K562 (cell line): ENCODE measurements at regions not wholly inside any gene's neighbourhood (a gene's known extent, or its start where the extent isn't known, plus 50 kb on each side); places are given as distances from the start of the nearest gene placed in this dataset.

Source experiments
- ATAC-seq: fragments of 200-7000 bp; cut with Tn5 transposase; 3 replicates; pipeline ENCODE4 v1.9.1; 2020; ENCODE audit warnings: moderate library complexity
- BruUV-seq: library from RNA; stranded (reverse); fragments of 400-500 nt; replicated peaks from 2 replicates; lab custom pipeline; 2021; lab: Mats Ljungman, UMichigan
- CTCF ChIA-PET: fragments of 300-600 bp; formaldehyde crosslinking; extraction: SDS; loops from one replicate; lab custom pipeline; 2021; ENCODE audit warnings: low intra/inter-chr PET ratio; lab: Yijun Ruan, JAX
- POLR2A ChIA-PET: fragments of 300-600, 350-650 bp; sonication (Branson Sonifier 250); formaldehyde crosslinking; extraction: SDS; loops from one replicate; lab custom pipeline; 2021; ENCODE audit warnings: antibody characterized with exemption, inconsistent platforms; lab: Yijun Ruan, JAX
- DNase-seq, 4 experiments: peaks; one replicate each; pipeline versions ENCODE4 v3.0.0 to v3.0.0-alpha.2; 2011 to 2018; ENCODE audit warnings: low spot score in 3 of 4, mixed read lengths in 3 of 4; ENCODE audit errors: extremely low read depth in 1 of 4
- FAIRE-seq: peaks from 2 replicates; lab custom pipeline; 2011; peaks lifted over from hg19 to GRCh38; lab: Jason Lieb, UNC
- H2AFZ ChIP-seq: 2 replicates; pipeline ENCODE4 v1.6.0; 2011; ENCODE audit warnings: low read depth, low read length, control low read depth, inconsistent platforms
- H3K27ac ChIP-seq: fragments of 200-600 bp; 3 replicates; pipeline ENCODE4 v1.8.0; 2011; ENCODE audit warnings: low read depth, mild to moderate bottlenecking, control low read depth, inconsistent platforms, low read length, moderate library complexity, mixed read lengths; ENCODE audit errors: extremely low read depth
- H3K27me3 ChIP-seq, 2 experiments: fragments of 300-600 bp in 1 of 2; 2 replicates in 1 of 2; 3 replicates in 1 of 2; pipeline versions ENCODE4 v1.6.0 to v1.8.0; 2011; ENCODE audit warnings: inconsistent platforms in 2 of 2, low read length in 2 of 2, mild to moderate bottlenecking in 1 of 2, mixed read lengths in 1 of 2, moderate library complexity in 1 of 2; ENCODE audit not compliant: control insufficient read depth in 2 of 2, insufficient read depth in 2 of 2
- H3K36me3 ChIP-seq: fragments of 300-600 bp; 3 replicates; pipeline ENCODE4 v1.8.0; 2011; ENCODE audit warnings: mild to moderate bottlenecking, low read length, inconsistent platforms; ENCODE audit not compliant: control insufficient read depth, insufficient read depth
- H3K4me1 ChIP-seq, 2 experiments: fragments of 200-600 bp in 1 of 2; replicated peaks in 1 of 2; 2 replicates in 1 of 2; 3 replicates in 1 of 2; pipeline versions ENCODE4 v1.5.1 to v1.8.0; 2011; ENCODE audit warnings: inconsistent platforms in 2 of 2, low read length in 2 of 2, mild to moderate bottlenecking in 1 of 2, mixed read lengths in 1 of 2, moderate library complexity in 1 of 2; ENCODE audit not compliant: control insufficient read depth in 2 of 2, insufficient read depth in 2 of 2
- H3K4me2 ChIP-seq: 2 replicates; pipeline ENCODE4 v1.6.1; 2011; ENCODE audit warnings: low read length, control low read depth, inconsistent platforms, mixed read lengths; ENCODE audit not compliant: insufficient read depth
- H3K4me3 ChIP-seq: fragments of 200-600 bp; sonication (generic), shearing (Covaris generic); 2 replicates; pipeline ENCODE4 v1.5.1; 2016; ENCODE audit warnings: control low read depth, inconsistent platforms
- H3K79me2 ChIP-seq: fragments of 200-600 bp; 3 replicates; pipeline ENCODE4 v1.8.0; 2011; ENCODE audit warnings: low read length, inconsistent platforms; ENCODE audit not compliant: control insufficient read depth, insufficient read depth
- H3K9ac ChIP-seq, 2 experiments: 2 replicates each; pipeline versions ENCODE4 v1.6.0 to v1.6.1; 2011; ENCODE audit warnings: low read depth in 2 of 2, low read length in 2 of 2, control low read depth in 1 of 2, inconsistent platforms in 1 of 2, mild to moderate bottlenecking in 1 of 2, mixed read lengths in 1 of 2; ENCODE audit not compliant: insufficient read depth in 1 of 2
- H3K9me1 ChIP-seq: one replicate; pipeline ENCODE4 v1.6.0; 2011; ENCODE audit warnings: inconsistent platforms, mild to moderate bottlenecking, low read length, moderate library complexity; ENCODE audit not compliant: control insufficient read depth, insufficient read depth
- H3K9me3 ChIP-seq: replicated peaks from 2 replicates; pipeline ENCODE4 v1.5.1; 2011; ENCODE audit warnings: low read depth, low read length, inconsistent platforms; ENCODE audit not compliant: control insufficient read depth, insufficient read depth
- H4K20me1 ChIP-seq: replicated peaks from 2 replicates; pipeline ENCODE4 v1.6.1; 2011; ENCODE audit warnings: low read length, inconsistent platforms, mixed read lengths; ENCODE audit not compliant: control insufficient read depth, insufficient read depth
- ADNP ChIP-seq: fragments of 200-800 bp; sonication (Bioruptor generic); IDR thresholded peaks from 2 replicates; pipeline ENCODE4 v1.6.1; 2016; ENCODE audit warnings: missing genetic modification characterization, missing compliant biosample characterization
- BCL6 ChIP-seq: fragments of 250-450 bp; sonication (Bioruptor Pico); IDR thresholded peaks from 2 replicates; pipeline ENCODE4 v1.4.0; 2020
- CHD1 ChIP-seq: fragments of 200-600 bp; sonication (generic); IDR thresholded peaks from one replicate; pipeline ENCODE4 v1.6.1; 2012; ENCODE audit warnings: mild to moderate bottlenecking, moderate library complexity, low read length, inconsistent platforms
- ERF ChIP-seq: fragments of 450-650 bp; formaldehyde crosslinking; IDR thresholded peaks from 2 replicates; pipeline ENCODE4 v1.4.0; 2020; ENCODE audit warnings: mild to moderate bottlenecking, mixed read lengths
- FOXA1 ChIP-seq: fragments of 450-650 bp; IDR thresholded peaks from 2 replicates; pipeline ENCODE4 v1.6.1; 2016; ENCODE audit warnings: mild to moderate bottlenecking, borderline replicate concordance
- FOXP4 ChIP-seq: sonication (generic); formaldehyde crosslinking; IDR thresholded peaks from 2 replicates; pipeline ENCODE4 v1.8.0; 2022; ENCODE audit warnings: mild to moderate bottlenecking, missing genetic modification reagents, borderline replicate concordance
- JUND ChIP-seq, 2 experiments: IDR thresholded peaks; 2 replicates in 1 of 2; 3 replicates in 1 of 2; pipeline ENCODE4 v1.6.1; 2011; ENCODE audit warnings: borderline replicate concordance in 2 of 2, low read depth in 2 of 2, low read length in 2 of 2, improper control_type of control experiment in 1 of 2, missing biosample characterization in 1 of 2, missing genetic modification characterization in 1 of 2, missing genetic modification reagents in 1 of 2
- MCM2 ChIP-seq: fragments of 450-650 bp; IDR thresholded peaks from 2 replicates; pipeline ENCODE4 v1.6.1; 2017; ENCODE audit warnings: low read depth, mild to moderate bottlenecking
- PHF8 ChIP-seq: fragments of 200-600 bp; sonication (generic); IDR thresholded peaks from 2 replicates; pipeline ENCODE4 v1.6.1; 2012; ENCODE audit warnings: mixed run types, mild to moderate bottlenecking, inconsistent platforms, low read length, moderate library complexity, borderline replicate concordance
- SIRT6 ChIP-seq: IDR thresholded peaks from one replicate; pipeline ENCODE4 v1.6.1; 2012; ENCODE audit warnings: low read depth, mild to moderate bottlenecking, control low read depth, inconsistent platforms, low read length, moderate library complexity
- SMARCC2 ChIP-seq: fragments of 450-650 bp; IDR thresholded peaks from 2 replicates; pipeline ENCODE4 v1.6.1; 2017; ENCODE audit warnings: antibody characterized with exemption, moderate library complexity, mild to moderate bottlenecking, low read depth
- SNIP1 ChIP-seq: fragments of 450-650 bp; IDR thresholded peaks from 2 replicates; pipeline ENCODE4 v1.7.1; 2017; ENCODE audit warnings: low read depth, mild to moderate bottlenecking
- ZEB2 ChIP-seq: fragments of 450-650 bp; IDR thresholded peaks from 2 replicates; pipeline ENCODE4 v1.6.1; 2016
- WGBS: fragments of 100-300 bp; shearing (Covaris generic); methylation state at CpG from one replicate; pipeline ENCODE4 v1.1.6; 2016; ENCODE audit warnings: low coverage, mixed read lengths; ENCODE audit not compliant: insufficient coverage; ENCODE audit errors: missing lambda C conversion rate; 5-methylcytosine and 5-hydroxymethylcytosine counted together
- in situ Hi-C: fragments of 300-500 bp; cut with MboI; formaldehyde crosslinking; loops from 4 replicates; pipeline ENCODE4 v1.15.0; 2018; ENCODE audit warnings: inconsistent platforms, mixed read lengths
- intact Hi-C: fragments of 100-400 bp; cut with micrococcal nuclease; formaldehyde crosslinking; loops from 2 replicates; pipeline ENCODE4 v1.14.2; 2022
- TF ChIP-seq, protein P1 (sequence below): fragments of 450-650 bp; formaldehyde crosslinking; IDR thresholded peaks from 2 replicates; pipeline ENCODE4 v1.4.0; 2020; ENCODE audit warnings: mild to moderate bottlenecking, mixed read lengths
- TF ChIP-seq, protein P2 (sequence below): fragments of 250-450 bp; sonication (Bioruptor Pico); IDR thresholded peaks from 2 replicates; pipeline ENCODE4 v1.5.0; 2021

DNA sequence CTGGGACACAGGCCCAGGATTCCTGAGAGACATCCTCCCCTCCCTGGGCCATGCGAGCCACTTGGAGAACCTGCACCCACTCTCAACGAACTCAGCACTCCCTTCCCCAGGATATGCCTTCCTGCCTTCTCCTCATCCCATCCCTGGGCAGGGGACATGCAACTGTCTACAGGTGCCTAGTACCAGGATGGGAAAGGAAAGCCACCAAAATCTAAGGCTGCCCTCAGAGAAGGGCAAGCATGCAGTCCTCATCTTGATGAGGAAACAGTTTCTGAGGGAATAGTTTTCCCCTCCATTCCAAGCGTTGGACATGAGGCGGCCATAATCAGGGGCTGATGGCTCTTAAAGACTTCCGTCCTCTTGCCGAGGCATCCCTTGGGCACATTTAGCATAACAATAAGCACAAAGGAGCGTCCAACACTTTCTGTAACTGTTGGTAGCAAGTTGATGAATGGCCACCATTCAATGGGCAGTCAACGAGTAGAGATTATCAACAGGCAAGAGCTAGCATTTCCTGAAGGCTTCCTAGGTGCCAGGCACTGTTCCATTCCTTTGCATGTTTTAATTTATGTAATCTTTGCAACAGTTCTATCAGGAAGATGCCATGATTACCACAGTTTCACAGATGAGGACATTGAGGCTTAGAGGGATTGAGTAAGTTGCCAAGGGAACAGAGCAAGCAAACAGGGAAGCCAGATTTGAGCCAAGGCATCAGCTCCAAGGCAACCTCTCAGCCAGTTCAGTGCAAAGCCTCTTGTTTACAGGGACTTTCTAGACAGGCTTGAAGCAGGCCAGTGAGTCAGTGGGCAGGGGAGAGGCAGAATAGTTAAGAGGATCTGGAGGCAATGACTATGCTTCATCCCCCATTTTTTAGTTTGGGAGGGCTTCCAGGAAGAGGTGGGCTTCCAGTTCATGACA is 105.1 kb downstream of the SINHCAF start:
- no TSS peak for BruUV-seq
- in situ Hi-C loops (no loop called here), intact Hi-C loops (no loop called here)
- no peak overlapping the region for H3K4me2 ChIP-seq
- no peaks in the 10 kb centered on the region for H3K9me1 ChIP-seq
- H3K27me3 ChIP-seq = peaks cover 7 to 57% of the 10 kb centered on the region in 2 experiments; a peak in 4 of 5 replicates
- no peak overlapping the region for H3K9ac ChIP-seq
- H3K36me3 ChIP-seq = no peaks in the 10 kb centered on the region
- ATAC-seq = no peak
- no peak for DNase-seq
- ChIA-PET POLR2A (no interaction called here), CTCF (no interaction called here)
- no peak overlapping the region for H2AFZ ChIP-seq
- 0% methylated on average over 8 of the region's 8 CpGs for WGBS
- H3K9me3 ChIP-seq = no peaks in the 10 kb centered on the region
- no peak for FAIRE-seq
- no peak overlapping the region for H3K4me3 ChIP-seq
- no peaks in the 10 kb centered on the region for H3K79me2 ChIP-seq
- H3K4me1 ChIP-seq = no peaks in the 10 kb centered on the region
- no peak overlapping the region for H3K27ac ChIP-seq
- peaks cover 6% of the 10 kb centered on the region; the same call in 1 of the 2 replicates for H4K20me1 ChIP-seq
- TF ChIP-seq ADNP (tag) (no peak), FOXA1 (no peak), ERF (CRISPR knock-in tag) (no peak), CHD1 (no peak), MCM2 (no peak), BCL6 (CRISPR knock-in tag) (no peak), JUND (IDR thresholded peaks at IDR 0.05; ENCODE audit: borderline replicate concordance, low read depth, low read length) (no peak), JUND (tag; IDR thresholded peaks at IDR 0.05; ENCODE audit: borderline replicate concordance, low read depth, low read length) (no peak), SIRT6 (no peak), ZEB2 (no peak), FOXP4 (CRISPR knock-in tag) (no peak), PHF8 (no peak), SNIP1 (no peak), SMARCC2 (no peak)
- TF ChIP-seq, protein P1, sequence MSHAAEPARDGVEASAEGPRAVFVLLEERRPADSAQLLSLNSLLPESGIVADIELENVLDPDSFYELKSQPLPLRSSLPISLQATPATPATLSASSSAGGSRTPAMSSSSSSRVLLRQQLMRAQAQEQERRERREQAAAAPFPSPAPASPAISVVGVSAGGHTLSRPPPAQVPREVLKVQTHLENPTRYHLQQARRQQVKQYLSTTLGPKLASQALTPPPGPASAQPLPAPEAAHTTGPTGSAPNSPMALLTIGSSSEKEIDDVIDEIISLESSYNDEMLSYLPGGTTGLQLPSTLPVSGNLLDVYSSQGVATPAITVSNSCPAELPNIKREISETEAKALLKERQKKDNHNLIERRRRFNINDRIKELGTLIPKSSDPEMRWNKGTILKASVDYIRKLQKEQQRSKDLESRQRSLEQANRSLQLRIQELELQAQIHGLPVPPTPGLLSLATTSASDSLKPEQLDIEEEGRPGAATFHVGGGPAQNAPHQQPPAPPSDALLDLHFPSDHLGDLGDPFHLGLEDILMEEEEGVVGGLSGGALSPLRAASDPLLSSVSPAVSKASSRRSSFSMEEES = no peak
- TF ChIP-seq, protein P2, sequence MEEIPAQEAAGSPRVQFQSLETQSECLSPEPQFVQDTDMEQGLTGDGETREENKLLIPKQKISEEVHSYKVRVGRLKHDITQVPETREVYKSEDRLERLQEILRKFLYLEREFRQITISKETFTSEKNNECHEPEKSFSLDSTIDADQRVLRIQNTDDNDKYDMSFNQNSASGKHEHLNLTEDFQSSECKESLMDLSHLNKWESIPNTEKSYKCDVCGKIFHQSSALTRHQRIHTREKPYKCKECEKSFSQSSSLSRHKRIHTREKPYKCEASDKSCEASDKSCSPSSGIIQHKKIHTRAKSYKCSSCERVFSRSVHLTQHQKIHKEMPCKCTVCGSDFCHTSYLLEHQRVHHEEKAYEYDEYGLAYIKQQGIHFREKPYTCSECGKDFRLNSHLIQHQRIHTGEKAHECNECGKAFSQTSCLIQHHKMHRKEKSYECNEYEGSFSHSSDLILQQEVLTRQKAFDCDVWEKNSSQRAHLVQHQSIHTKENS = no peak
